Transverse colon (tissue), 4 donors: ENCODE measurements at regions not wholly inside any gene's neighbourhood (a gene's known extent, or its start where the extent isn't known, plus 50 kb on each side); places are given as distances from the start of the nearest gene placed in this dataset.

Experiments
- POLR2AphosphoS5 ChIP-seq, 3 donors: sonication (generic); formaldehyde crosslinking; IDR thresholded peaks; one replicate each; pipeline ENCODE4 v1.6.1; 2016; ENCODE audit warnings: antibody characterized with exemption in 3 of 3
- TF ChIP-seq, protein P1 (sequence below), 5 experiments: fragments of 200-600 bp in 3 of 5; fragments of 450-650 bp in 2 of 5; sonication (generic) in 3 of 5; IDR thresholded peaks; 1 replicate in 2 of 5; 2 replicates in 3 of 5; pipeline ENCODE4 v1.5.1; 2016 to 2017; ENCODE audit warnings: antibody characterized with exemption in 5 of 5, inconsistent platforms in 3 of 5, mild to moderate bottlenecking in 2 of 5, moderate library complexity in 1 of 5

DNA sequence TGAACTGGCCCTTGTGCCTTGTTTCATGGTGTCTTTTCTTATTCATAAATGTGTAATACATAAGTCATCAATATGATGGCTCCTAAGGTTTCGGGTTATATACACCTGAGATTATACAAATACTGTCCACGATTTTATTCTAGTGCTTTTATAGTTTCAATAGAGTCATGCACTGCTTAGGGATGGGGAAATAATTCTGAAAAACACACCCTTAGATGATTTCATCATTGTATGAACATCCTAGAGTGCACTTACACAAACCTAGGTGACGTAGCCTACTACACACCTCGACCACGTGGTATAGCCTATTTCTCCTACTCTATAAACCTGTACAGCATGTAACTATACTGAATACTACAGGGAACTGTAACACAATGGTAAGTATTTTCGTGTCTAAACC, 988.8 kb upstream of the NR2F2 start:
- no peak for TF ChIP-seq POLR2AphosphoS5 (IDR thresholded peaks at IDR 0.05)
- TF ChIP-seq, protein P1, sequence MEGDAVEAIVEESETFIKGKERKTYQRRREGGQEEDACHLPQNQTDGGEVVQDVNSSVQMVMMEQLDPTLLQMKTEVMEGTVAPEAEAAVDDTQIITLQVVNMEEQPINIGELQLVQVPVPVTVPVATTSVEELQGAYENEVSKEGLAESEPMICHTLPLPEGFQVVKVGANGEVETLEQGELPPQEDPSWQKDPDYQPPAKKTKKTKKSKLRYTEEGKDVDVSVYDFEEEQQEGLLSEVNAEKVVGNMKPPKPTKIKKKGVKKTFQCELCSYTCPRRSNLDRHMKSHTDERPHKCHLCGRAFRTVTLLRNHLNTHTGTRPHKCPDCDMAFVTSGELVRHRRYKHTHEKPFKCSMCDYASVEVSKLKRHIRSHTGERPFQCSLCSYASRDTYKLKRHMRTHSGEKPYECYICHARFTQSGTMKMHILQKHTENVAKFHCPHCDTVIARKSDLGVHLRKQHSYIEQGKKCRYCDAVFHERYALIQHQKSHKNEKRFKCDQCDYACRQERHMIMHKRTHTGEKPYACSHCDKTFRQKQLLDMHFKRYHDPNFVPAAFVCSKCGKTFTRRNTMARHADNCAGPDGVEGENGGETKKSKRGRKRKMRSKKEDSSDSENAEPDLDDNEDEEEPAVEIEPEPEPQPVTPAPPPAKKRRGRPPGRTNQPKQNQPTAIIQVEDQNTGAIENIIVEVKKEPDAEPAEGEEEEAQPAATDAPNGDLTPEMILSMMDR (IDR thresholded peaks at IDR 0.05) = no peak
